HG03108 (cell line): ENCODE measurements at regions not wholly inside any gene's neighbourhood (a gene's known extent, or its start where the extent isn't known, plus 50 kb on each side); places are given as distances from the start of the nearest gene placed in this dataset.

ENCODE experiments used
- ATAC-seq: cut with Tn5 transposase; IDR thresholded peaks from one replicate; pipeline ENCODE4 v1.9.1; 2021; ENCODE audit warnings: moderate library complexity; ENCODE audit not compliant: unreplicated experiment

GRCh38 chr3:107260207-107260606 lies 117.0 kb upstream of the CCDC54 start:
- no peak for ATAC-seq

- ATAC-seq, result no peak
Observed at GRCh38 chr3:107263269-107264021, 113.8 kb upstream of the CCDC54 start.

- no peak for ATAC-seq
Observed at GRCh38 chr3:107264888-107265287, 112.4 kb upstream of the CCDC54 start.

- ATAC-seq, result no peak
Observed at GRCh38 chr3:107265526-107265925, 111.7 kb upstream of the CCDC54 start.

- ATAC-seq, result no peak
Observed at GRCh38 chr3:107268469-107268868, 108.8 kb upstream of the CCDC54 start.

- ATAC-seq, result no peak
Observed at GRCh38 chr3:107269136-107269535, 108.1 kb upstream of the CCDC54 start.

GRCh38 chr3:107271787-107272387 lies 105.4 kb upstream of the CCDC54 start:
- ATAC-seq, result peak; percentile 55

GRCh38 chr3:107272471-107272870 lies 104.8 kb upstream of the CCDC54 start:
- ATAC-seq, result no peak

GRCh38 chr3:107272885-107273284 lies 104.4 kb upstream of the CCDC54 start:
- ATAC-seq, result no peak

GRCh38 chr3:107273771-107274170 lies 103.5 kb upstream of the CCDC54 start:
- ATAC-seq, result no peak

GRCh38 chr3:107275511-107275910 lies 101.7 kb upstream of the CCDC54 start:
- ATAC-seq, result no peak

- no peak for ATAC-seq
Observed at GRCh38 chr3:107283948-107284347, 93.3 kb upstream of the CCDC54 start.

- ATAC-seq, result no peak
Observed at GRCh38 chr3:107284612-107285011, 92.6 kb upstream of the CCDC54 start.

- no peak for ATAC-seq
Observed at GRCh38 chr3:107285197-107285596, 92.0 kb upstream of the CCDC54 start.

- no peak for ATAC-seq
Observed at GRCh38 chr3:107289354-107289753, 87.9 kb upstream of the CCDC54 start.

- no peak for ATAC-seq
Observed at GRCh38 chr3:107294117-107294516, 83.1 kb upstream of the CCDC54 start.

- ATAC-seq, result no peak
Observed at GRCh38 chr3:107297597-107297996, 79.6 kb upstream of the CCDC54 start.

GRCh38 chr3:107307205-107307604 lies 70.0 kb upstream of the CCDC54 start:
- ATAC-seq, result no peak

- no peak for ATAC-seq
Observed at GRCh38 chr3:107308716-107309115, 68.5 kb upstream of the CCDC54 start.

GRCh38 chr3:107309312-107309711 lies 67.9 kb upstream of the CCDC54 start:
- ATAC-seq, result no peak

GRCh38 chr3:107313711-107314110 lies 63.5 kb upstream of the CCDC54 start:
- ATAC-seq, result no peak

- no peak for ATAC-seq
Observed at GRCh38 chr3:107315141-107315540, 62.1 kb upstream of the CCDC54 start.

GRCh38 chr3:107323723-107324122 lies 53.5 kb upstream of the CCDC54 start:
- ATAC-seq, result no peak
